ENCODE measurements at regions not wholly inside any gene's neighbourhood (a gene's known extent, or its start where the extent isn't known, plus 50 kb on each side); places are given as distances from the start of the nearest gene placed in this dataset.

GRCh38 chr1:86238226-86238625, 81.7 kb upstream of the COL24A1 start:
- no peak for TF ChIP-seq POLR2A (IDR thresholded peaks at IDR 0.05)
- TF ChIP-seq CTCF (IDR thresholded peaks at IDR 0.05), result no peak

All from adrenal gland (tissue), 5 donors.